OCI-LY1 (cell line): ENCODE measurements at regions not wholly inside any gene's neighbourhood (a gene's known extent, or its start where the extent isn't known, plus 50 kb on each side); places are given as distances from the start of the nearest gene placed in this dataset.

Source experiments
- EZH2 ChIP-seq: fragments of 200-600 bp; sonication (generic), shearing (Covaris generic); IDR thresholded peaks from 2 replicates; pipeline ENCODE4 v1.8.0; 2017; ENCODE audit warnings: borderline replicate concordance, mixed run types, mild to moderate bottlenecking, antibody characterized with exemption, low read length, moderate library complexity, mixed read lengths
- TF ChIP-seq, protein P1 (sequence below): fragments of 200-600 bp; sonication (generic), shearing (Covaris generic); IDR thresholded peaks from 2 replicates; pipeline ENCODE4 v1.5.1; 2017; ENCODE audit warnings: mild to moderate bottlenecking, antibody characterized with exemption, low read length, moderate library complexity, mixed read lengths

DNA sequence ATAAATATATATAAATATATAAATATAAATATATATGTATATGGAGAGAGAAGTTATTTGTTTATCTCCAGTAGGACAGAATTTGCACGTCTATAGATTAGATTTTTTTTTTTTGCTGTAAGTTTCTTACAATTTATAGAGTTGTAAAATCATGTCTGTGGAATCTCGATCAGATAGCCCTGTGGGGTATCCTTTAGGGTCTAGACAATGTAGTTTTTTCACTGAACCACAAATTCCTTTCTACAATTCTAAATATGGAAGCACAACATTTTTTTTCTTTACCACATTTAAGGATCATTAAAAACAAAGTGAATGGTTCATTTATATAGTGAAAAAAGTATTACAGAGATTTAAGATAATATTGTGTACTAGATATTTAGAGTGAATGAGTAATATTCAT is 384.2 kb upstream of the ZNF608 start:
- TF ChIP-seq, protein P1, sequence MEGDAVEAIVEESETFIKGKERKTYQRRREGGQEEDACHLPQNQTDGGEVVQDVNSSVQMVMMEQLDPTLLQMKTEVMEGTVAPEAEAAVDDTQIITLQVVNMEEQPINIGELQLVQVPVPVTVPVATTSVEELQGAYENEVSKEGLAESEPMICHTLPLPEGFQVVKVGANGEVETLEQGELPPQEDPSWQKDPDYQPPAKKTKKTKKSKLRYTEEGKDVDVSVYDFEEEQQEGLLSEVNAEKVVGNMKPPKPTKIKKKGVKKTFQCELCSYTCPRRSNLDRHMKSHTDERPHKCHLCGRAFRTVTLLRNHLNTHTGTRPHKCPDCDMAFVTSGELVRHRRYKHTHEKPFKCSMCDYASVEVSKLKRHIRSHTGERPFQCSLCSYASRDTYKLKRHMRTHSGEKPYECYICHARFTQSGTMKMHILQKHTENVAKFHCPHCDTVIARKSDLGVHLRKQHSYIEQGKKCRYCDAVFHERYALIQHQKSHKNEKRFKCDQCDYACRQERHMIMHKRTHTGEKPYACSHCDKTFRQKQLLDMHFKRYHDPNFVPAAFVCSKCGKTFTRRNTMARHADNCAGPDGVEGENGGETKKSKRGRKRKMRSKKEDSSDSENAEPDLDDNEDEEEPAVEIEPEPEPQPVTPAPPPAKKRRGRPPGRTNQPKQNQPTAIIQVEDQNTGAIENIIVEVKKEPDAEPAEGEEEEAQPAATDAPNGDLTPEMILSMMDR, result no peak
- TF ChIP-seq EZH2, result no peak
